PC-9 (cell line): ENCODE measurements at regions not wholly inside any gene's neighbourhood (a gene's known extent, or its start where the extent isn't known, plus 50 kb on each side); places are given as distances from the start of the nearest gene placed in this dataset.

Source experiments
- BruUV-seq: library from RNA; stranded (reverse); fragments of 400-500 nt; replicated peaks from 2 replicates; lab custom pipeline; 2021; lab: Mats Ljungman, UMichigan
- CTCF ChIA-PET: fragments of 300-600 bp; sonication (Branson Sonifier 250); formaldehyde crosslinking; loops from one replicate; lab custom pipeline; 2022; ENCODE audit warnings: antibody characterized with exemption; lab: Charles Lee
- POLR2A ChIA-PET: fragments of 300-600 bp; sonication (Branson Sonifier 250); formaldehyde crosslinking; loops from one replicate; lab custom pipeline; 2022; ENCODE audit warnings: antibody characterized with exemption; ENCODE audit not compliant: unreplicated experiment; lab: Charles Lee
- DNase-seq, 2 experiments: peaks; one replicate each; pipeline versions ENCODE4 v3.0.0 to v3.0.0-alpha.2; 2015 to 2022; ENCODE audit warnings: mixed read lengths in 1 of 2
- H2AFZ ChIP-seq: fragments of 200-600 bp; sonication (generic); 2 replicates; pipeline ENCODE4 v1.8.1; 2017; ENCODE audit warnings: antibody characterized with exemption
- H3F3A ChIP-seq: fragments of 200-600 bp; sonication (generic); 2 replicates; pipeline ENCODE4 v1.8.1; 2017; ENCODE audit warnings: antibody characterized with exemption, mild to moderate bottlenecking, low read depth; ENCODE audit not compliant: insufficient read depth
- H3K27ac ChIP-seq: fragments of 200-600 bp; sonication (generic); 2 replicates; pipeline ENCODE4 v1.6.1; 2016; ENCODE audit warnings: mixed run types
- H3K27me3 ChIP-seq: fragments of 200-600 bp; sonication (generic); 2 replicates; pipeline ENCODE4 v1.6.1; 2016; ENCODE audit warnings: low read depth, mixed run types; ENCODE audit not compliant: insufficient read depth
- H3K36me3 ChIP-seq: fragments of 200-600 bp; sonication (generic); 2 replicates; pipeline ENCODE4 v1.6.1; 2016; ENCODE audit warnings: low read depth, mixed run types
- H3K4me1 ChIP-seq: fragments of 200-600 bp; sonication (generic); replicated peaks from 2 replicates; pipeline ENCODE4 v1.6.1; 2016; ENCODE audit warnings: mixed run types; ENCODE audit not compliant: insufficient read depth
- H3K4me2 ChIP-seq: fragments of 200-600 bp; sonication (generic); 2 replicates; pipeline ENCODE4 v1.6.1; 2017; ENCODE audit warnings: mixed run types
- H3K4me3 ChIP-seq: fragments of 200-600 bp; sonication (generic); 2 replicates; pipeline ENCODE4 v1.6.1; 2016; ENCODE audit warnings: mixed run types
- H3K79me2 ChIP-seq: fragments of 200-600 bp; sonication (generic); 2 replicates; pipeline ENCODE4 v1.6.1; 2017; ENCODE audit warnings: low read depth, mixed run types
- H3K9me2 ChIP-seq: fragments of 200-600 bp; sonication (generic); 2 replicates; pipeline ENCODE4 v1.8.1; 2017; ENCODE audit warnings: mild to moderate bottlenecking; ENCODE audit not compliant: insufficient read depth
- H3K9me3 ChIP-seq: fragments of 200-600 bp; sonication (generic); 2 replicates; pipeline ENCODE4 v1.8.1; 2016; ENCODE audit warnings: low read depth; ENCODE audit not compliant: insufficient read depth
- H4K20me1 ChIP-seq: fragments of 200-600 bp; sonication (generic); 2 replicates; pipeline ENCODE4 v1.8.1; 2017; ENCODE audit not compliant: insufficient read depth
- CTCF ChIP-seq: fragments of 200-600 bp; sonication (generic); conservative IDR thresholded peaks from 2 replicates; pipeline ENCODE4 v1.6.1; 2017; ENCODE audit warnings: mixed run types, antibody characterized with exemption, mild to moderate bottlenecking, moderate library complexity
- EZH2 ChIP-seq: fragments of 200-600 bp; sonication (generic); IDR thresholded peaks from 2 replicates; pipeline ENCODE4 v1.8.0; 2017; ENCODE audit warnings: antibody characterized with exemption, low read depth
- intact Hi-C: fragments of 100-400 bp; cut with micrococcal nuclease; formaldehyde crosslinking; loops from one replicate; pipeline ENCODE4 v1.10.0; 2022; ENCODE audit not compliant: unreplicated experiment

- POLR2A ChIA-PET = no interaction called here
- Histone ChIP-seq H3K4me2 (no peak overlapping the region), H3K4me1 (no peaks in the 10 kb centered on the region), H3K9me3 (no peaks in the 10 kb centered on the region), H3K79me2 (no peaks in the 10 kb centered on the region), H3K9me2 (no peaks in the 10 kb centered on the region), H3K27me3 (no peaks in the 10 kb centered on the region), H3K27ac (no peak overlapping the region), H3K36me3 (no peaks in the 10 kb centered on the region), H2AFZ (no peak overlapping the region), H3K4me3 (no peak overlapping the region), H4K20me1 (no peaks in the 10 kb centered on the region), H3F3A (no peaks in the 10 kb centered on the region)
- BruUV-seq = no TSS peak
- DNase-seq = no peak
- intact Hi-C loops = no loop called here
- TF ChIP-seq CTCF (no peak), EZH2 (no peak)
- CTCF ChIA-PET = no interaction called here
Observed at GRCh38 chr3:70820397-70820796, 508.0 kb upstream of the MDFIC2 start.

DNA sequence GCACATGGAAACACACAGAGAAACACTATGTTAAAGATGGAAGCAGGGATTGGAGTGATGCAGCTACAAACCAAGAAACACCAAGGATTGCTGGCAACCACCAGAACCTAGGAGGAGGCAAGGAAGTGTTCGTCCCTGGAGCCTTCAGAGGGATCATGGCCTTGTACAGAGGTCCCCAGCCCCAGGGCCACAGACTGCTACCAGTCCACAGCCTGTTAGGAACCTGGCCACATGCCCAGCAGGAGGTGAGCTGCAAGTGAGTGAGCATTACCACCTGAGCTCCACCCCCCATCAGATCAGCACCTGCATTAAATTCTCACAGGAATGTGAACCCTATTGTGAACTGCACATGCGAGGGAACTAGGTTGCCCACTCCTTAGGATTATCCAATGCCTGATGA lies 505.7 kb upstream of the MDFIC2 start:
- no TSS peak for BruUV-seq
- POLR2A ChIA-PET = no interaction called here
- intact Hi-C loops = no loop called here
- Histone ChIP-seq H3K27me3 (no peaks in the 10 kb centered on the region), H3K9me3 (no peaks in the 10 kb centered on the region), H3K4me1 (no peaks in the 10 kb centered on the region), H3K4me2 (no peak overlapping the region), H3K79me2 (no peaks in the 10 kb centered on the region), H3K4me3 (no peak overlapping the region), H3K9me2 (no peaks in the 10 kb centered on the region), H3K36me3 (no peaks in the 10 kb centered on the region), H3F3A (no peaks in the 10 kb centered on the region), H2AFZ (no peak overlapping the region), H4K20me1 (no peaks in the 10 kb centered on the region), H3K27ac (no peak overlapping the region)
- DNase-seq = no peak
- TF ChIP-seq EZH2 = no peak
- no peak for TF ChIP-seq CTCF
- CTCF ChIA-PET = no interaction called here

DNA sequence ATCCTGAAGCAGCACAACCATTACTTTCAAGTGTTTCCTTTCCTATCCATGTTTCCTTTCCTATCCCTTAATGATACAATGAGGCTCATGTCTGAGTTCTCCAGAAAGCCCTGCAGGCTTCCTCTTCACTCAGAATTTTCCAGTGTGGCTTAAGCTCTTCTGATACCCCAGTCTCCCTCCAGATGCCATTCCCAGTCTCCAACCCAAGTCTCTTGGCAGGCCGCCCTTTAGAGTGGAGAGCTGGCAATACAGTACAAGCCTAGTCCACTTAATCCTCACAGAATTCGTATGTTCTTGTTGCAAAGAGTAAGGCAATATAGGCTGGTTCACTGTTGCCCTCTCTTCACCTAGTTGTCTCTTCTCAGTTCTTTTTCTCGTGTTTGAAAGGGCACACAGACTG lies 503.9 kb upstream of the MDFIC2 start:
- Histone ChIP-seq H3K4me3 (no peak overlapping the region), H3K4me2 (no peak overlapping the region), H3K4me1 (no peaks in the 10 kb centered on the region), H3K9me3 (no peaks in the 10 kb centered on the region), H3K27me3 (no peaks in the 10 kb centered on the region), H3F3A (no peaks in the 10 kb centered on the region), H3K9me2 (no peaks in the 10 kb centered on the region), H3K79me2 (no peaks in the 10 kb centered on the region), H3K27ac (no peak overlapping the region), H3K36me3 (no peaks in the 10 kb centered on the region), H2AFZ (no peak overlapping the region), H4K20me1 (no peaks in the 10 kb centered on the region)
- CTCF ChIA-PET = no interaction called here
- no peak for DNase-seq
- intact Hi-C loops = no loop called here
- POLR2A ChIA-PET = no interaction called here
- no TSS peak for BruUV-seq
- TF ChIP-seq EZH2 (no peak), CTCF (no peak)
